LNCAP (cell line): ENCODE measurements at regions not wholly inside any gene's neighbourhood (a gene's known extent, or its start where the extent isn't known, plus 50 kb on each side); places are given as distances from the start of the nearest gene placed in this dataset.

ENCODE experiments used
- CTCF ChIP-seq: fragments of 450-650 bp; IDR thresholded peaks from 2 replicates; pipeline ENCODE4 v1.5.1; 2017; ENCODE audit warnings: mild to moderate bottlenecking

- no peak for TF ChIP-seq CTCF
Measured at GRCh38 chr6:141483598-141484061, 649.1 kb upstream of the GJE1 start.

GRCh38 chr6:141482796-141483597 is 649.7 kb upstream of the GJE1 start:
- TF ChIP-seq CTCF: no peak

DNA sequence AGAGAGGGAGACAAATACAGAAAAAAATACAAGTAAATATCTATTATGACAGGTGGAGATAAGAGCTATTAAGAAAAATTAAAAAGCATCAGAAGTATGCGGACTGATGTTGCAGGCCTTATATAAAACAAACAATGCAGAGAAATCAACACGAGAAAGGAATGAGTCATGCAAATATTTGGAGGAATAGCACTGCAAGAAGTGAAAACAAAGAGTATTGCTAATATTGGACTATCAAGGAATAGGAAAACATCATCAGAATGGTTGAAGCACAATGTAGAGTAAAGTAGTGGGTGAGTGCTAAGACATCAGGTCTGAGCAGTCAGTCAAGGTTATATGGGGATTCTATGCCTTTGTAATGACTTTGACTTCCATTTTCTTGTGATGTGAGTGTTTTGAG is 657.5 kb upstream of the GJE1 start:
- TF ChIP-seq CTCF: no peak

- TF ChIP-seq CTCF: no peak
Measured at GRCh38 chr6:141472162-141472928, 660.4 kb upstream of the GJE1 start.

DNA sequence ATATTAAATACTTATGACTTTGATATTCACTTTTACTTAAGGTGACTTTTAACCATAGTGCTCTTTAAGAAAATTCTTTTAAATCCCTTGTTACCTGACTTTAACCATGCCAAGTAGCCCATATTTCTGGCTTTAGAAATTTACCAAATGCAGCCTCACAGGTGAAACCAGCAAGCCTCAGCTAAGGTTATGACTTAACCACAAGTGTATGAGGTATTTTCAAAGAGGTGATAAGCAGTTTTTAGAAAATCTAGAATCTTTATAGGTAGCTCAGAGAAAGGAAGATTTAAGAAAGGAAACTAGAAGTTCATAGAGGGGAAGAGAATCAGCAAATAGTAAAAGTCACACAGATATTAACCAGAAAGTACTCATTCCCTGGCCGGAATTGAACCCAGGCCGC is 661.9 kb upstream of the GJE1 start:
- TF ChIP-seq CTCF: no peak

DNA sequence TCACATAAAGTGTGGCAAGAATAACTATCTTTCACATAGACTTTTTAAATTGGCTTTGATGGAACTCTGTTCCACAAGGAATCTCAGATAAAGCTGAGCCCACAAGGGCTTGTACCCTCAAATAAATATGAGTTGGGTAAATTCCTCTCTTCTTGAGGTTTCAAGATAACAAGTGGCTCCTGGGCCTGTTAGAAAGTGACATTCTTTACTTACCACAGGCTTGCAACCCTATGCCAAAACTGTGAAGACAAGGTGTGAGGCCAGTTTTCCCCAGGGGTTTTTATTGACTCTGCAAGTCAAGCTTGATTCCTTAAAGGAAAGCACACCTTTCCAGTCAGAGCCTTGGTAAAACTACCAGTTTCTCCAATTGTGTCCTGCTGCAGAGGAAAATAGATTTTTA is 664.8 kb upstream of the GJE1 start:
- TF ChIP-seq CTCF: no peak

DNA sequence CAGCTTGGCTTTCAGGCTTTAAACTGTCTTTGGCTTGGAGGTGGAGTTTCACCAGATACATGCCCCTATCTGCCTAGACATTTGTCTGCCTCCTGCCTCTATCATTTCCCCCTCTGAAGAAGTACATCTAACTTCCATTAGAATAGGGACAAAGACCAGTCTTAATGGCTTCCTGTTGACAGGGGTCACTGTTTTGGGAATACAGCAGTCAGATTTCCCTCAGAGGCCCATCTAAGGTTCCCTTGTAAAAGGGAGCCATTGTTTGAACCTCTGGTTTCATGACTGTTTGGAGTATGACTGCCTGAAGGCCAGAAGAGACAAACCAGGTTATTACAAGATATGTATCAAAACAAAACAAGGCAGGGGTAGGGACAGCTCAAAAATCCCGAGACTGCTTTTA is 665.7 kb upstream of the GJE1 start:
- no peak for TF ChIP-seq CTCF
